ENCODE measurements at regions not wholly inside any gene's neighbourhood (a gene's known extent, or its start where the extent isn't known, plus 50 kb on each side); places are given as distances from the start of the nearest gene placed in this dataset.
A peak's percentile ranks its signal among the peaks of the same experiment; 100 is the strongest.

- H3K4me3 ChIP-seq (ENCODE audit: low read depth, low read length): no peak overlapping the region
These were observed 99.5 kb upstream of the BACE2 start for GRCh38 chr21:41068496-41068895.

GRCh38 chr21:41068967-41069642 is 98.9 kb upstream of the BACE2 start:
- no peaks in the 10 kb centered on the region for H3K9me3 ChIP-seq
- DNase-seq: peak; percentile 63
- peak; percentile 53 for TF ChIP-seq CTCF (IDR thresholded peaks at IDR 0.05; ENCODE audit: low read depth, low read length)
- no peak overlapping the region for H3K4me3 ChIP-seq (ENCODE audit: low read depth, low read length)
- no peaks in the 10 kb centered on the region for H3K4me1 ChIP-seq
- H3K27me3 ChIP-seq: no peaks in the 10 kb centered on the region
- no peaks in the 10 kb centered on the region for H3K36me3 ChIP-seq

More at GRCh38 chr21:41068496-41068895, 99.5 kb upstream of the BACE2 start:
- no peaks in the 10 kb centered on the region for H3K36me3 ChIP-seq
- DNase-seq: no peak
- no peaks in the 10 kb centered on the region for H3K27me3 ChIP-seq
- H3K9me3 ChIP-seq: no peaks in the 10 kb centered on the region
- H3K4me1 ChIP-seq: no peaks in the 10 kb centered on the region
- no peak for TF ChIP-seq CTCF (IDR thresholded peaks at IDR 0.05; ENCODE audit: low read depth, low read length)

DNA sequence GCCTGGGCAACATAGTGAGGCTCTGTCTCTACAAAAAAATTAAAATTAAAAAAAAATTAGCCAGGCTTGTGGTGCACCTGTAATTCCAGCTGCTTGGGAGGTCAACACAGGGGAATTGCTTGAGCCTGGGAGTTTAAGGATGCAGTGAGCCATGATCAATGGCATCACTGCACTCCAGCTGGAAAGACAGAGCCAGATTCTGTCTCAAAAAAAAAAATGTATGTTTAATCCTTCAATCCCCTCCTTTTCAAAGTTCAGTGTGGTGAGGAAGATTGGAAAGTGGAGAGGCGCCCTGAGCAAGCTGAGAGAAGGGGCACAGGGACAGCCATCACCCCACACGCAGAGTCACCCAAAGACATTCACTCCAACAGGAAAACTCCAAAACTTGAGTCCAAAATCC is 97.7 kb upstream of the BACE2 start:
- TF ChIP-seq CTCF (IDR thresholded peaks at IDR 0.05; ENCODE audit: low read depth, low read length): no peak
- DNase-seq: no peak
- H3K36me3 ChIP-seq: no peaks in the 10 kb centered on the region
- H3K4me1 ChIP-seq: no peaks in the 10 kb centered on the region
- H3K27me3 ChIP-seq: no peaks in the 10 kb centered on the region
- no peak overlapping the region for H3K4me3 ChIP-seq (ENCODE audit: low read depth, low read length)
- no peaks in the 10 kb centered on the region; the same call in 1 of the 2 replicates for H3K9me3 ChIP-seq

DNA sequence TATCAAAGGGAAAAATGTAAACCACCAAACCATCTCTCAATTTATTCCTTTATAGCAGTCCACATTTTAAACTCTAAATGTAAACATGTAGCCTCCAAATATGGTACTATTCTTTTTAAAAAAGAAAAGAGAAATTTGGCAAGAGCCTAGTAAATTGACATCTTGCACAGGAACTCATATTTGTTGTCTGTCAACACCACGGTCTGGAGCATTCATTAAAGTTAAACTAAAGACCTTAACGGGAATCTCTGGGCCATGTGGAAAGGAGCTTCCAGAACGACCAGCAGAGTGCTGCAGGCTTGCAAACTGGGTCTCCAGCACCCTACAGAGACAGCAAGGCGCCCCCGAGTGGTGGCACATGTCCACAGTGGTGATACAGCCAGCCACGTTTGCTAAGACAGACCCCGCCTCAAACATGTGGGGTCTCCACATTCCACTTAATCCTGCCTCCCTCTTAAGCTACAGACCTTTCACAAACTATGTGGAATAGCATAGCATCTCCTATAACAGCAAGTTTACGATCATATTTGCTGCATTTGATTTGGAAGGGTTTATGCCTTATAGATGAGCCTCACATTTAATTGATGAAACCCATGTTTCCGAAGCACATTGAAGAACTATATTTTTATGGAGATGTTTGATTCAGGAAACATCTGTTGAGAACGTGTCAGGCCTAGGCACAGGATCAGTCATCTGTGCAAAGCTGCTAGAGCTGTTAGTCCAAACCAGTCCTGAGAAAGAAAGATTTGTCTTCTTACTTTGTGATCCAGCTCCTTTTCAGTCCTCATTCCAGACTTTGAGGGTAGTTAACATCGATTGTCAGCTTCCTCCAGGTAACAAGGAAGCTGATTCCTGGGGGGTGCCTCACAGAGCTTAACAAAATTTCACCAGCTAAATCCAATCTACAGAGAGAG is 96.4 kb upstream of the BACE2 start:
- H3K36me3 ChIP-seq: no peaks in the 10 kb centered on the region
- no peak for DNase-seq
- TF ChIP-seq CTCF (IDR thresholded peaks at IDR 0.05; ENCODE audit: low read depth, low read length): no peak
- H3K27me3 ChIP-seq: no peaks in the 10 kb centered on the region
- H3K4me3 ChIP-seq (ENCODE audit: low read depth, low read length): no peak overlapping the region
- H3K9me3 ChIP-seq: no peaks in the 10 kb centered on the region; the same call in 1 of the 2 replicates
- H3K4me1 ChIP-seq: no peaks in the 10 kb centered on the region

DNA sequence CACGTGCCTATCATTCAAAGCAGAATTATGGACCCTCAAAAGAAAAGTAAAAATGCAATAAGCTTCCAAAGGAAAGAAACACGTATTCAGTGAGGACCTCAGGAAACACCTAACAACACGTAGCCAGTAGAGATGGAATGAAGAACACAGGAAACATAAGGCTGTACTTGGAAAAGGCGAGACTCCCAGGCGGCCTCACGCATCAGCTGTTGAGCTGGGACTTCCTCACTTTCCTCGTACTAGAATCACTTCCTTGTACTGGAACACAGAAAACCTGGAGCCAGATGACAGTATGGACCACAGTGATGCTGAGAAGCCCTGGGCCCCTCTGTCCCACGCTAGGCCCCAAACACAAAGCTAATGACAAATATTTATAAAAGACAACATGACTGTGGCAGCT is 94.4 kb upstream of the BACE2 start:
- Histone ChIP-seq H3K27me3 (no peaks in the 10 kb centered on the region), H3K36me3 (no peaks in the 10 kb centered on the region), H3K4me3 (ENCODE audit: low read depth, low read length) (no peak overlapping the region), H3K9me3 (peaks cover 3% of the 10 kb centered on the region), H3K4me1 (no peaks in the 10 kb centered on the region)
- DNase-seq: no peak
- TF ChIP-seq CTCF (IDR thresholded peaks at IDR 0.05; ENCODE audit: low read depth, low read length): no peak
